ENCODE measurements at regions not wholly inside any gene's neighbourhood (a gene's known extent, or its start where the extent isn't known, plus 50 kb on each side); places are given as distances from the start of the nearest gene placed in this dataset.

GRCh38 chr3:18917923-18918322 lies 230.4 kb upstream of the KCNH8 start:
- TF ChIP-seq ZNF132 (tag by site-specific recombination; IDR thresholded peaks at IDR 0.05; ENCODE audit: borderline replicate concordance) (no peak), ZNF121 (tag by site-specific recombination; IDR thresholded peaks at IDR 0.05) (no peak), TCF7L2 (IDR thresholded peaks at IDR 0.05; ENCODE audit: borderline replicate concordance, low read depth, low read length) (no peak), ZNF2 (tag by site-specific recombination; IDR thresholded peaks at IDR 0.05) (no peak), YY1 (tag by site-specific recombination; IDR thresholded peaks at IDR 0.05) (no peak), ZNF23 (tag by site-specific recombination; IDR thresholded peaks at IDR 0.05; ENCODE audit: borderline replicate concordance) (no peak), ZNF350 (tag by site-specific recombination; IDR thresholded peaks at IDR 0.05) (no peak), ZSCAN16 (tag by site-specific recombination; IDR thresholded peaks at IDR 0.05) (no peak), BCL11A (tag by site-specific recombination; IDR thresholded peaks at IDR 0.05; ENCODE audit: low read depth) (no peak), ZNF112 (tag by site-specific recombination; IDR thresholded peaks at IDR 0.05) (no peak)
- TF ChIP-seq, protein P1, sequence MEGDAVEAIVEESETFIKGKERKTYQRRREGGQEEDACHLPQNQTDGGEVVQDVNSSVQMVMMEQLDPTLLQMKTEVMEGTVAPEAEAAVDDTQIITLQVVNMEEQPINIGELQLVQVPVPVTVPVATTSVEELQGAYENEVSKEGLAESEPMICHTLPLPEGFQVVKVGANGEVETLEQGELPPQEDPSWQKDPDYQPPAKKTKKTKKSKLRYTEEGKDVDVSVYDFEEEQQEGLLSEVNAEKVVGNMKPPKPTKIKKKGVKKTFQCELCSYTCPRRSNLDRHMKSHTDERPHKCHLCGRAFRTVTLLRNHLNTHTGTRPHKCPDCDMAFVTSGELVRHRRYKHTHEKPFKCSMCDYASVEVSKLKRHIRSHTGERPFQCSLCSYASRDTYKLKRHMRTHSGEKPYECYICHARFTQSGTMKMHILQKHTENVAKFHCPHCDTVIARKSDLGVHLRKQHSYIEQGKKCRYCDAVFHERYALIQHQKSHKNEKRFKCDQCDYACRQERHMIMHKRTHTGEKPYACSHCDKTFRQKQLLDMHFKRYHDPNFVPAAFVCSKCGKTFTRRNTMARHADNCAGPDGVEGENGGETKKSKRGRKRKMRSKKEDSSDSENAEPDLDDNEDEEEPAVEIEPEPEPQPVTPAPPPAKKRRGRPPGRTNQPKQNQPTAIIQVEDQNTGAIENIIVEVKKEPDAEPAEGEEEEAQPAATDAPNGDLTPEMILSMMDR (tag by site-specific recombination; IDR thresholded peaks at IDR 0.05) = no peak
- TF ChIP-seq, protein P2, sequence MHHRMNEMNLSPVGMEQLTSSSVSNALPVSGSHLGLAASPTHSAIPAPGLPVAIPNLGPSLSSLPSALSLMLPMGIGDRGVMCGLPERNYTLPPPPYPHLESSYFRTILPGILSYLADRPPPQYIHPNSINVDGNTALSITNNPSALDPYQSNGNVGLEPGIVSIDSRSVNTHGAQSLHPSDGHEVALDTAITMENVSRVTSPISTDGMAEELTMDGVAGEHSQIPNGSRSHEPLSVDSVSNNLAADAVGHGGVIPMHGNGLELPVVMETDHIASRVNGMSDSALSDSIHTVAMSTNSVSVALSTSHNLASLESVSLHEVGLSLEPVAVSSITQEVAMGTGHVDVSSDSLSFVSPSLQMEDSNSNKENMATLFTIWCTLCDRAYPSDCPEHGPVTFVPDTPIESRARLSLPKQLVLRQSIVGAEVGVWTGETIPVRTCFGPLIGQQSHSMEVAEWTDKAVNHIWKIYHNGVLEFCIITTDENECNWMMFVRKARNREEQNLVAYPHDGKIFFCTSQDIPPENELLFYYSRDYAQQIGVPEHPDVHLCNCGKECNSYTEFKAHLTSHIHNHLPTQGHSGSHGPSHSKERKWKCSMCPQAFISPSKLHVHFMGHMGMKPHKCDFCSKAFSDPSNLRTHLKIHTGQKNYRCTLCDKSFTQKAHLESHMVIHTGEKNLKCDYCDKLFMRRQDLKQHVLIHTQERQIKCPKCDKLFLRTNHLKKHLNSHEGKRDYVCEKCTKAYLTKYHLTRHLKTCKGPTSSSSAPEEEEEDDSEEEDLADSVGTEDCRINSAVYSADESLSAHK (tag by site-specific recombination; IDR thresholded peaks at IDR 0.05) = no peak

Data from HEK293 (cell line).